CD4-positive, alpha-beta memory T cell (primary cell): ENCODE measurements at regions not wholly inside any gene's neighbourhood (a gene's known extent, or its start where the extent isn't known, plus 50 kb on each side); places are given as distances from the start of the nearest gene placed in this dataset.

Source experiments
- CTCF ChIA-PET: fragments of 350-600 bp; sonication (Branson Sonifier 250); formaldehyde crosslinking; loops from one replicate; lab custom pipeline; 2021; ENCODE audit warnings: inconsistent platforms; ENCODE audit not compliant: partially characterized antibody; lab: Charles Lee
- POLR2A ChIA-PET: fragments of 350-600 bp; sonication (Branson Sonifier 250); formaldehyde crosslinking; loops from one replicate; lab custom pipeline; 2021; ENCODE audit not compliant: partially characterized antibody; lab: Charles Lee
- DNase-seq, 5 donors: peaks; one replicate each; pipeline versions ENCODE4 v3.0.0 to v3.0.0-alpha.2; 2020 to 2022; ENCODE audit warnings: mixed read lengths in 1 of 5
- H3K27ac ChIP-seq: one replicate; pipeline ENCODE4 v1.7.0; 2013; ENCODE audit warnings: low read depth, low read length
- H3K27me3 ChIP-seq: 2 replicates; pipeline ENCODE4 v1.7.0; 2013; ENCODE audit warnings: mild to moderate bottlenecking, low read length, moderate library complexity; ENCODE audit not compliant: insufficient read depth
- H3K36me3 ChIP-seq: 2 replicates; pipeline ENCODE4 v1.7.0; 2013; ENCODE audit warnings: mild to moderate bottlenecking, low read length, moderate library complexity; ENCODE audit not compliant: insufficient read depth
- H3K4me1 ChIP-seq: 2 replicates; pipeline ENCODE4 v1.7.0; 2013; ENCODE audit warnings: mild to moderate bottlenecking, low read length, moderate library complexity; ENCODE audit not compliant: insufficient read depth
- H3K4me3 ChIP-seq, 2 donors: one replicate each; pipeline ENCODE4 v1.7.0; 2013; ENCODE audit warnings: low read length in 2 of 2, mild to moderate bottlenecking in 1 of 2
- H3K9me3 ChIP-seq, 2 donors: one replicate each; pipeline ENCODE4 v1.7.0; 2013; ENCODE audit warnings: low read length in 2 of 2, control low read depth in 1 of 2; ENCODE audit not compliant: control insufficient read depth in 1 of 2
- H3K27ac Mint-ChIP-seq, 7 donors: one replicate each; pipeline ENCODE4 v1.8.0; 2020 to 2021; ENCODE audit warnings: mixed read lengths in 7 of 7, mild to moderate bottlenecking in 6 of 7, inconsistent platforms in 3 of 7, moderate library complexity in 3 of 7
- H3K27me3 Mint-ChIP-seq, 2 donors: one replicate each; pipeline ENCODE4 v1.8.0; 2020 to 2021; ENCODE audit warnings: mixed read lengths in 2 of 2
- H3K36me3 Mint-ChIP-seq, 2 donors: one replicate each; pipeline ENCODE4 v1.8.0; 2020 to 2021; ENCODE audit warnings: mixed read lengths in 2 of 2, inconsistent platforms in 1 of 2, mild to moderate bottlenecking in 1 of 2
- H3K4me1 Mint-ChIP-seq, 4 donors: one replicate each; pipeline ENCODE4 v1.8.0; 2020 to 2021; ENCODE audit warnings: mixed read lengths in 4 of 4, mild to moderate bottlenecking in 1 of 4
- H3K4me3 Mint-ChIP-seq, 8 donors: one replicate each; pipeline ENCODE4 v1.8.0; 2020 to 2021; ENCODE audit warnings: mixed read lengths in 8 of 8, mild to moderate bottlenecking in 7 of 8, moderate library complexity in 6 of 8, inconsistent platforms in 3 of 8
- H3K9me3 Mint-ChIP-seq, 8 donors: one replicate each; pipeline ENCODE4 v1.8.0; 2020 to 2021; ENCODE audit warnings: mixed read lengths in 8 of 8, mild to moderate bottlenecking in 5 of 8, inconsistent platforms in 3 of 8, moderate library complexity in 1 of 8
- intact Hi-C: fragments of 100-400 bp; cut with micrococcal nuclease; formaldehyde crosslinking; loops from one replicate; pipeline ENCODE4 v1.15.1; 2023

GRCh38 chr6:4510906-4511640 is 265.1 kb upstream of the CDYL start:
- H3K4me3 Mint-ChIP-seq = no peak overlapping the region
- H3K9me3 ChIP-seq = no peaks in the 10 kb centered on the region
- peaks cover 0 to 8% of the 10 kb centered on the region in 2 donors for H3K27me3 Mint-ChIP-seq
- ChIA-PET CTCF (no interaction called here), POLR2A (no interaction called here)
- H3K27me3 ChIP-seq = no peaks in the 10 kb centered on the region
- no peak overlapping the region for H3K4me3 ChIP-seq
- no peak overlapping the region for H3K27ac ChIP-seq
- no peak overlapping the region for H3K27ac Mint-ChIP-seq
- H3K4me1 Mint-ChIP-seq = no peaks in the 10 kb centered on the region
- intact Hi-C loops = no loop called here
- no peaks in the 10 kb centered on the region for H3K4me1 ChIP-seq
- no peaks in the 10 kb centered on the region for H3K36me3 ChIP-seq
- H3K36me3 Mint-ChIP-seq = no peaks in the 10 kb centered on the region
- peaks cover 0 to 6% (median 0%) of the 10 kb centered on the region in 8 donors for H3K9me3 Mint-ChIP-seq
- DNase-seq = no peak

GRCh38 chr6:4510317-4510716 is 265.9 kb upstream of the CDYL start:
- H3K4me3 ChIP-seq = no peak overlapping the region
- Mint-ChIP-seq H3K36me3 (no peaks in the 10 kb centered on the region), H3K4me1 (no peaks in the 10 kb centered on the region), H3K9me3 (peaks cover 0 to 6% (median 0%) of the 10 kb centered on the region in 8 donors), H3K27me3 (peaks cover 0 to 10% of the 10 kb centered on the region in 2 donors), H3K4me3 (no peak overlapping the region), H3K27ac (no peak overlapping the region)
- CTCF ChIA-PET = no interaction called here
- intact Hi-C loops = no loop called here
- POLR2A ChIA-PET = no interaction called here
- no peak for DNase-seq
- H3K4me1 ChIP-seq = no peaks in the 10 kb centered on the region
- no peaks in the 10 kb centered on the region for H3K27me3 ChIP-seq
- no peaks in the 10 kb centered on the region for H3K36me3 ChIP-seq
- H3K27ac ChIP-seq = no peak overlapping the region
- no peaks in the 10 kb centered on the region for H3K9me3 ChIP-seq

GRCh38 chr6:4509506-4509905 is 266.7 kb upstream of the CDYL start:
- intact Hi-C loops = no loop called here
- POLR2A ChIA-PET = no interaction called here
- H3K9me3 ChIP-seq = no peaks in the 10 kb centered on the region
- Mint-ChIP-seq H3K27me3 (peaks cover 2 to 11% of the 10 kb centered on the region in 2 donors), H3K4me1 (no peaks in the 10 kb centered on the region), H3K4me3 (no peak overlapping the region), H3K27ac (no peak overlapping the region), H3K36me3 (no peaks in the 10 kb centered on the region), H3K9me3 (peaks cover 0 to 6% (median 0%) of the 10 kb centered on the region in 8 donors)
- DNase-seq = no peak
- H3K27ac ChIP-seq = no peak overlapping the region
- CTCF ChIA-PET = no interaction called here
- no peaks in the 10 kb centered on the region for H3K27me3 ChIP-seq
- no peak overlapping the region for H3K4me3 ChIP-seq
- H3K4me1 ChIP-seq = no peaks in the 10 kb centered on the region
- no peaks in the 10 kb centered on the region for H3K36me3 ChIP-seq

- H3K27me3 ChIP-seq = no peaks in the 10 kb centered on the region
- no peak for DNase-seq
- H3K27me3 Mint-ChIP-seq = peaks cover 2 to 16% of the 10 kb centered on the region in 2 donors
Observed at GRCh38 chr6:4506792-4507191, 269.4 kb upstream of the CDYL start.

GRCh38 chr6:4506223-4506622 is 270.0 kb upstream of the CDYL start:
- H3K4me1 ChIP-seq = no peaks in the 10 kb centered on the region
- H3K36me3 Mint-ChIP-seq = no peaks in the 10 kb centered on the region
- H3K27me3 ChIP-seq = no peaks in the 10 kb centered on the region
- no peak overlapping the region for H3K27ac Mint-ChIP-seq
- no peak overlapping the region for H3K4me3 Mint-ChIP-seq
- intact Hi-C loops = no loop called here
- no peak overlapping the region for H3K27ac ChIP-seq
- no peaks in the 10 kb centered on the region for H3K9me3 ChIP-seq
- H3K27me3 Mint-ChIP-seq = peaks cover 2 to 16% of the 10 kb centered on the region in 2 donors
- no peak overlapping the region for H3K4me3 ChIP-seq
- no peaks in the 10 kb centered on the region for H3K4me1 Mint-ChIP-seq
- no peaks in the 10 kb centered on the region for H3K36me3 ChIP-seq
- CTCF ChIA-PET = no interaction called here
- POLR2A ChIA-PET = no interaction called here
- no peak for DNase-seq
- peaks cover 0 to 3% (median 0%) of the 10 kb centered on the region in 8 donors for H3K9me3 Mint-ChIP-seq

More at GRCh38 chr6:4506792-4507191, 269.4 kb upstream of the CDYL start:
- Histone ChIP-seq H3K9me3 (no peaks in the 10 kb centered on the region), H3K4me1 (no peaks in the 10 kb centered on the region), H3K4me3 (no peak overlapping the region), H3K36me3 (no peaks in the 10 kb centered on the region), H3K27ac (no peak overlapping the region)
- H3K9me3 Mint-ChIP-seq = peaks cover 0 to 3% (median 0%) of the 10 kb centered on the region in 8 donors
- H3K4me1 Mint-ChIP-seq = no peaks in the 10 kb centered on the region
- POLR2A ChIA-PET = no interaction called here
- H3K27ac Mint-ChIP-seq = no peak overlapping the region
- CTCF ChIA-PET = no interaction called here
- H3K4me3 Mint-ChIP-seq = no peak overlapping the region
- no peaks in the 10 kb centered on the region for H3K36me3 Mint-ChIP-seq
- intact Hi-C loops = no loop called here

GRCh38 chr6:4504700-4505099 is 271.5 kb upstream of the CDYL start:
- Mint-ChIP-seq H3K4me1 (no peaks in the 10 kb centered on the region), H3K27me3 (peaks cover 2 to 16% of the 10 kb centered on the region in 2 donors), H3K4me3 (no peak overlapping the region), H3K9me3 (peaks cover 0 to 3% (median 0%) of the 10 kb centered on the region in 8 donors), H3K36me3 (no peaks in the 10 kb centered on the region), H3K27ac (no peak overlapping the region)
- CTCF ChIA-PET = no interaction called here
- no peak overlapping the region for H3K4me3 ChIP-seq
- no peaks in the 10 kb centered on the region for H3K9me3 ChIP-seq
- H3K27ac ChIP-seq = no peak overlapping the region
- no peak for DNase-seq
- H3K36me3 ChIP-seq = no peaks in the 10 kb centered on the region
- POLR2A ChIA-PET = no interaction called here
- no peaks in the 10 kb centered on the region for H3K27me3 ChIP-seq
- intact Hi-C loops = no loop called here
- H3K4me1 ChIP-seq = no peaks in the 10 kb centered on the region

GRCh38 chr6:4503700-4504099 is 272.5 kb upstream of the CDYL start:
- H3K4me1 ChIP-seq = no peaks in the 10 kb centered on the region
- Mint-ChIP-seq H3K4me1 (no peaks in the 10 kb centered on the region), H3K9me3 (peaks cover 0 to 3% (median 0%) of the 10 kb centered on the region in 8 donors), H3K4me3 (no peak overlapping the region), H3K27me3 (peaks cover 2 to 15% of the 10 kb centered on the region in 2 donors), H3K36me3 (no peaks in the 10 kb centered on the region), H3K27ac (no peak overlapping the region)
- H3K9me3 ChIP-seq = no peaks in the 10 kb centered on the region
- no peak overlapping the region for H3K4me3 ChIP-seq
- intact Hi-C loops = no loop called here
- CTCF ChIA-PET = no interaction called here
- DNase-seq = no peak
- no peaks in the 10 kb centered on the region for H3K36me3 ChIP-seq
- H3K27ac ChIP-seq = no peak overlapping the region
- POLR2A ChIA-PET = no interaction called here
- H3K27me3 ChIP-seq = no peaks in the 10 kb centered on the region
